GM23248 (cell line): ENCODE measurements at regions not wholly inside any gene's neighbourhood (a gene's known extent, or its start where the extent isn't known, plus 50 kb on each side); places are given as distances from the start of the nearest gene placed in this dataset.
A peak's percentile ranks its signal among the peaks of the same experiment; 100 is the strongest.

Experiments used
- DNase-seq: peaks from one replicate; pipeline ENCODE4 v3.0.0-alpha.2; 2015
- H2AFZ ChIP-seq: fragments of 200-600 bp; sonication (generic); 2 replicates; pipeline ENCODE4 v1.6.1; 2016; ENCODE audit warnings: antibody characterized with exemption
- H3F3A ChIP-seq: fragments of 200-600 bp; sonication (generic); 2 replicates; pipeline ENCODE4 v1.6.1; 2016; ENCODE audit warnings: mild to moderate bottlenecking, antibody characterized with exemption, mixed run types; ENCODE audit not compliant: insufficient read depth
- H3K27ac ChIP-seq: fragments of 200-600 bp; sonication (generic); 2 replicates; pipeline ENCODE4 v1.5.1; 2016; ENCODE audit warnings: mild to moderate bottlenecking
- H3K27me3 ChIP-seq: fragments of 200-600 bp; sonication (generic); replicated peaks from 2 replicates; pipeline ENCODE4 v1.6.1; 2016; ENCODE audit warnings: mild to moderate bottlenecking; ENCODE audit not compliant: insufficient read depth
- H3K36me3 ChIP-seq: fragments of 200-600 bp; sonication (generic); 2 replicates; pipeline ENCODE4 v1.6.1; 2016; ENCODE audit warnings: low read depth, mild to moderate bottlenecking
- H3K4me1 ChIP-seq: fragments of 200-600 bp; sonication (generic); 2 replicates; pipeline ENCODE4 v1.6.1; 2016; ENCODE audit warnings: mild to moderate bottlenecking; ENCODE audit not compliant: insufficient read depth
- H3K4me2 ChIP-seq: fragments of 200-600 bp; sonication (generic); one replicate; pipeline ENCODE4 v1.6.1; 2016; ENCODE audit warnings: mild to moderate bottlenecking; ENCODE audit not compliant: unreplicated experiment
- H3K4me3 ChIP-seq: fragments of 200-600 bp; sonication (generic); 2 replicates; pipeline ENCODE4 v1.5.1; 2016; ENCODE audit warnings: mild to moderate bottlenecking
- H3K79me2 ChIP-seq: fragments of 200-600 bp; sonication (generic); 2 replicates; pipeline ENCODE4 v1.6.1; 2016; ENCODE audit warnings: mild to moderate bottlenecking; ENCODE audit not compliant: insufficient read depth
- H3K9ac ChIP-seq: fragments of 200-600 bp; sonication (generic); 2 replicates; pipeline ENCODE4 v1.6.1; 2016; ENCODE audit warnings: mild to moderate bottlenecking
- H3K9me2 ChIP-seq: fragments of 200-600 bp; sonication (generic); 2 replicates; pipeline ENCODE4 v1.6.1; 2016; ENCODE audit warnings: mixed run types, mild to moderate bottlenecking, moderate library complexity; ENCODE audit not compliant: insufficient read depth
- H3K9me3 ChIP-seq: fragments of 200-600 bp; sonication (generic); one replicate; pipeline ENCODE4 v1.6.1; 2017; ENCODE audit warnings: low read depth
- H4K20me1 ChIP-seq: fragments of 200-600 bp; sonication (generic); 2 replicates; pipeline ENCODE4 v1.6.0; 2016; ENCODE audit not compliant: insufficient read depth
- EZH2 ChIP-seq: fragments of 200-600 bp; sonication (generic); IDR thresholded peaks from 2 replicates; pipeline ENCODE4 v1.6.1; 2018; ENCODE audit warnings: antibody characterized with exemption, mild to moderate bottlenecking; ENCODE audit not compliant: insufficient read depth, poor library complexity, severe bottlenecking
- EZH2phosphoT487 ChIP-seq: fragments of 200-600 bp; sonication (generic); IDR thresholded peaks from 2 replicates; pipeline ENCODE4 v1.6.1; 2018; ENCODE audit warnings: antibody characterized with exemption, moderate library complexity, mild to moderate bottlenecking, low read depth; ENCODE audit not compliant: insufficient read depth
- WGBS, 2 experiments: methylation state at CpG; one replicate each; pipeline ENCODE4 v1.1.6; 2015 to 2017; ENCODE audit warnings: low lambda C conversion rate in 2 of 2, low coverage in 1 of 2; ENCODE audit errors: missing lambda C conversion rate in 2 of 2; 5-methylcytosine and 5-hydroxymethylcytosine counted together
- in situ Hi-C: fragments of 300-500 bp; cut with MboI; formaldehyde crosslinking; loops from 2 replicates; pipeline ENCODE4 v1.15.0; 2020

DNA sequence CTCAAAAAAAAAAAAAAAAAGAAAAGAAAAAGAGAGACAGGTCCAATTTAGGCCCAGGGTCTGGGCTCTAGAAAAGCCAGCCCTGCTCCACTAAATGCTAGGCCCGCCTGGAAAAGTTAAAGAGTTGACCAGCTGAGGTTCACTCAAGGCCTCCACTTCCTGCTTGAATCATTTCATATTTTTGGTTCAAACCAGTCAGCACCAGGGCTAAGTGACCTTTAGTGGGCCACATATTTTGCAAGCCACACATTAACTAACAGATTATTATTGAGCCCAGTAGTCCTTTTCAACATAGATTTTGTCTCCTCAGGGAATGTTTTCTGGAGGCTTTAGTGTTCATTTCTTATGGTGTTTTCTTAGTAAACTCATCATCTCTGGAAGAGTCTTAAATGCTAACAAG lies 156.6 kb downstream of the TLR4 start:
- in situ Hi-C loops = no loop called here
- 77 to 79% methylated on average over 1 of the region's 1 CpG for WGBS, 2 experiments

GRCh38 chr9:117864385-117865057 lies 160.3 kb downstream of the TLR4 start:
- Histone ChIP-seq H4K20me1 (no peaks in the 10 kb centered on the region), H3K9me3 (no peaks in the 10 kb centered on the region), H3K36me3 (no peaks in the 10 kb centered on the region), H3K9ac (no peak overlapping the region), H3F3A (no peaks in the 10 kb centered on the region), H3K9me2 (no peaks in the 10 kb centered on the region), H3K27ac (no peak overlapping the region), H3K4me2 (no peak overlapping the region), H3K4me1 (no peaks in the 10 kb centered on the region), H2AFZ (no peak overlapping the region), H3K4me3 (no peak overlapping the region), H3K79me2 (no peaks in the 10 kb centered on the region), H3K27me3 (no peaks in the 10 kb centered on the region)
- in situ Hi-C loops = no loop called here
- TF ChIP-seq EZH2phosphoT487 = no peak
- no peak for TF ChIP-seq EZH2
- no peak for DNase-seq
- 32 to 35% methylated on average over 6 of the region's 6 CpGs for WGBS, 2 experiments

More for the DNA sequence above, 156.6 kb downstream of the TLR4 start:
- TF ChIP-seq EZH2 = no peak
- TF ChIP-seq EZH2phosphoT487 = no peak
- Histone ChIP-seq H3K4me1 (no peaks in the 10 kb centered on the region), H3K27ac (no peak overlapping the region), H3K9me2 (no peaks in the 10 kb centered on the region), H3K79me2 (no peaks in the 10 kb centered on the region), H3K9ac (no peak overlapping the region), H3K9me3 (no peaks in the 10 kb centered on the region), H3K4me3 (no peak overlapping the region), H3K27me3 (no peaks in the 10 kb centered on the region), H4K20me1 (no peaks in the 10 kb centered on the region), H3K36me3 (no peaks in the 10 kb centered on the region), H2AFZ (0 out of 2 replicates have a peak overlapping the region, but pooled peaks have one; percentile 14), H3F3A (no peaks in the 10 kb centered on the region), H3K4me2 (no peak overlapping the region)
- peak; percentile 23 for DNase-seq

- Histone ChIP-seq H3K27me3 (no peaks in the 10 kb centered on the region), H2AFZ (no peak overlapping the region), H3K27ac (no peak overlapping the region), H3K36me3 (no peaks in the 10 kb centered on the region), H3K9me3 (no peaks in the 10 kb centered on the region), H4K20me1 (no peaks in the 10 kb centered on the region), H3K9ac (no peak overlapping the region), H3K9me2 (no peaks in the 10 kb centered on the region), H3K4me3 (no peak overlapping the region), H3K79me2 (no peaks in the 10 kb centered on the region), H3K4me1 (no peaks in the 10 kb centered on the region), H3K4me2 (no peak overlapping the region), H3F3A (no peaks in the 10 kb centered on the region)
- no peak for TF ChIP-seq EZH2phosphoT487
- TF ChIP-seq EZH2 = no peak
- no peak for DNase-seq
- WGBS, 2 experiments = 11 to 18% methylated on average over 1 of the region's 1 CpG
- in situ Hi-C loops = no loop called here
Measured at GRCh38 chr9:117868594-117868993, 164.4 kb downstream of the TLR4 start.

DNA sequence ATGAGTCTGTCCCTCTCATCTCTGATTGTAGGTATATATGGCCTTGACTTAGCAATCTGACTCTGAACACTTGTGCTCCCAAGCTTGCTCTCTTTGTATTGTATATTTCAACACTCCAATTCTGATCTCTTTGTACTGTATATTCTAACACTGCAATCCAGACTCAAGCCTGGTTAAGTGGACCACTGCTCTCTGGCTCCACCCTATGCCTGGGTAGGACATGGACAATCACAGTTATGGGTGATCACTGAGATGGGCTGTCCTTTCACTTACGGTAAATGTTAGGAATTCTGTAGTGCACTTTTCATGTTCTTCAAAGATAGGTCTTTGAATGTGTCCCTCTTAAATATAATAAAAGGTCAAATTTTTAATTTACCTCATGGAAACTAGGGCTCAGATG lies 165.1 kb downstream of the TLR4 start:
- H3K9me3 ChIP-seq = no peaks in the 10 kb centered on the region
- DNase-seq = no peak
- no peaks in the 10 kb centered on the region for H3F3A ChIP-seq
- H3K4me3 ChIP-seq = no peak overlapping the region
- in situ Hi-C loops = no loop called here
- H2AFZ ChIP-seq = no peak overlapping the region
- TF ChIP-seq EZH2 (no peak), EZH2phosphoT487 (no peak)
- 54 to 55% methylated on average over 1 of the region's 1 CpG for WGBS, 2 experiments
- no peaks in the 10 kb centered on the region for H3K36me3 ChIP-seq
- H3K9me2 ChIP-seq = no peaks in the 10 kb centered on the region
- H3K9ac ChIP-seq = no peak overlapping the region
- H3K4me2 ChIP-seq = no peak overlapping the region
- no peaks in the 10 kb centered on the region for H3K4me1 ChIP-seq
- no peak overlapping the region for H3K27ac ChIP-seq
- H3K79me2 ChIP-seq = no peaks in the 10 kb centered on the region
- H3K27me3 ChIP-seq = no peaks in the 10 kb centered on the region
- H4K20me1 ChIP-seq = no peaks in the 10 kb centered on the region

DNA sequence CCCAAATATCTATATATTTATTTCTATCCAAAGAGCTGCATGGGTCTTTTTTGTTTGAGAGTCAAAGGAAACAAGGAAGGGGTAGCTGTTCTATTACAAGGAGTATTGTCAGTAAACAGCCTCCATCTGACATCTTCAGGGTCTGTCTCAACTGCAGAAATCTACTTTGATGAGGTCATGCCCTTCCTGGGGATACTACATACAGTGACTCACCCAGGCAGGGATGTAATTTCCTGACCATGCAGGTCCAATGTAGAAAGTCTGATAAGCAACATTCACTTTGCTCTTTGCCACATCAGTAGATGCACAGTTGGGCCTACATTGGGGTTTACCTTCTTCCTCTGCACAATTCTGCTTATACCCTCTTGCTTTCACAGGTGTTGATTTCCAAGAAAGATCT lies 165.5 kb downstream of the TLR4 start:
- Histone ChIP-seq H3K27ac (no peak overlapping the region), H3K4me1 (no peaks in the 10 kb centered on the region), H3K9me2 (no peaks in the 10 kb centered on the region), H3K27me3 (no peaks in the 10 kb centered on the region), H3F3A (no peaks in the 10 kb centered on the region), H3K4me2 (no peak overlapping the region), H3K9me3 (no peaks in the 10 kb centered on the region), H2AFZ (no peak overlapping the region), H4K20me1 (no peaks in the 10 kb centered on the region), H3K36me3 (no peaks in the 10 kb centered on the region), H3K9ac (no peak overlapping the region), H3K79me2 (no peaks in the 10 kb centered on the region), H3K4me3 (no peak overlapping the region)
- DNase-seq = no peak
- TF ChIP-seq EZH2phosphoT487 = no peak
- TF ChIP-seq EZH2 = no peak
- in situ Hi-C loops = no loop called here
